ENCODE measurements at regions not wholly inside any gene's neighbourhood (a gene's known extent, or its start where the extent isn't known, plus 50 kb on each side); places are given as distances from the start of the nearest gene placed in this dataset.
A peak's percentile ranks its signal among the peaks of the same experiment; 100 is the strongest.

GRCh38 chr5:158463188-158463587 is 604.2 kb upstream of the CLINT1 start:
- Histone ChIP-seq H3K27me3 (no peaks in the 10 kb centered on the region), H3K36me3 (no peaks in the 10 kb centered on the region), H3K4me1 (no peaks in the 10 kb centered on the region), H3K4me3 (no peak overlapping the region), H3K27ac (no peak overlapping the region), H3K9me3 (no peaks in the 10 kb centered on the region)
- 68 to 76% methylated on average over 1 of the region's 1 CpG for WGBS, 2 donors
- intact Hi-C loops (cut with DNase I) = no loop called here
- no peak for FAIRE-seq
- no peak for DNase-seq
- TF ChIP-seq CTCF (IDR thresholded peaks at IDR 0.05) = no peak
- ATAC-seq = peak in 1 of 4 donors; percentile 29

DNA sequence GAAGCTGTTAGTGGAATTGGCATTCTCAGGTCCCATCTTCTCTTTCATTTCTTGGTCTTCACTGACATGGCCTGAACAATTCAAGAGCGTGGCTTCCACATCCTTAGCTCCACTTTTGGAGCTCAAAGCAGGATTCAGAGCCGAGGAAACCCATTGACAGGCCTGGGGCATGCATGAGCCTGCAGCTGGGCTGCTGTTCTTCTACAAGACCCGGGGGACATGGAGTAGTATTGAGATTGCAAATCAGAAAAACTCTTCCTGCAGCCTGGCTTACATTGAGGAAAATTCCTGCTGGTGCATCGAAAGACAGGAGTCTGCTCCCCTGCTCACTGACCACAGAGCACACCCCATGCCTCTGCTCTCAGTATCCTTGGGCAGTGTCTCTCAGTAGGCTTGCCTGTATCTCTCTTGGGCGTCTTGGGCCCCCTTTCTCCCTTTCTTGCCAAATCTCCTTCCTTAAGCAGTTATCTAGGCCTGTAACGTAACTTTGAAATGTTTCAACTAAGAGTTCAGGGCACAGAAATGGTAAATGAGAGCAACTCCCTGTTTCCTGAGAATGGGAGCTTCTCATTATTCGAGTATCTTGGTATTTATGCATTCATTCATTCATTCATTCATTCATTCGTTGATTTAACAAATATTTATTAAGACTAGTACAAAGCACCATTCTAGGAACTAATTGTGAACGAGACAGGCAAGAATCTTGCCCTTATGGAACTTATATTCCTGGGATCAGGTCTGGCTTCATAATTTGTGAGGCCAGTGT is 603.6 kb upstream of the CLINT1 start:
- no peak overlapping the region for H3K4me3 ChIP-seq
- TF ChIP-seq CTCF (IDR thresholded peaks at IDR 0.05) = no peak
- no peaks in the 10 kb centered on the region for H3K27me3 ChIP-seq
- ATAC-seq = no peak
- no peaks in the 10 kb centered on the region for H3K36me3 ChIP-seq
- no peak for FAIRE-seq
- intact Hi-C loops (cut with DNase I) = no loop called here
- no peaks in the 10 kb centered on the region for H3K9me3 ChIP-seq
- no peak overlapping the region for H3K27ac ChIP-seq
- WGBS, 2 donors = 78 to 81% methylated on average over 9 of the region's 9 CpGs
- DNase-seq = no peak
- H3K4me1 ChIP-seq = no peaks in the 10 kb centered on the region

- no peaks in the 10 kb centered on the region for H3K4me1 ChIP-seq
- no peaks in the 10 kb centered on the region for H3K27me3 ChIP-seq
- ATAC-seq (peak; percentile 46 to 88 (median 70)), FAIRE-seq (no peak), DNase-seq (peak in 3 of 6 donors; percentile 16 to 59 (median 41))
- H3K4me3 ChIP-seq = no peak overlapping the region
- intact Hi-C loops (cut with DNase I) = no loop called here
- no peak overlapping the region for H3K27ac ChIP-seq
- no peaks in the 10 kb centered on the region for H3K9me3 ChIP-seq
- no peaks in the 10 kb centered on the region for H3K36me3 ChIP-seq
- no peak for TF ChIP-seq CTCF (IDR thresholded peaks at IDR 0.05)
- 39 to 45% methylated on average over 4 of the region's 4 CpGs for WGBS, 2 donors
Measured at GRCh38 chr5:158461240-158461854, 602.4 kb upstream of the CLINT1 start.

GRCh38 chr5:158458086-158458485 is 599.1 kb upstream of the CLINT1 start:
- no peak for TF ChIP-seq CTCF (IDR thresholded peaks at IDR 0.05)
- no peak overlapping the region for H3K4me3 ChIP-seq
- no peak for DNase-seq
- H3K36me3 ChIP-seq = no peaks in the 10 kb centered on the region
- no peak for ATAC-seq
- 47 to 52% methylated on average over 2 of the region's 2 CpGs for WGBS, 2 donors
- H3K4me1 ChIP-seq = no peaks in the 10 kb centered on the region
- H3K27ac ChIP-seq = no peak overlapping the region
- intact Hi-C loops (cut with DNase I) = no loop called here
- no peaks in the 10 kb centered on the region for H3K9me3 ChIP-seq
- no peaks in the 10 kb centered on the region for H3K27me3 ChIP-seq
- FAIRE-seq = no peak

DNA sequence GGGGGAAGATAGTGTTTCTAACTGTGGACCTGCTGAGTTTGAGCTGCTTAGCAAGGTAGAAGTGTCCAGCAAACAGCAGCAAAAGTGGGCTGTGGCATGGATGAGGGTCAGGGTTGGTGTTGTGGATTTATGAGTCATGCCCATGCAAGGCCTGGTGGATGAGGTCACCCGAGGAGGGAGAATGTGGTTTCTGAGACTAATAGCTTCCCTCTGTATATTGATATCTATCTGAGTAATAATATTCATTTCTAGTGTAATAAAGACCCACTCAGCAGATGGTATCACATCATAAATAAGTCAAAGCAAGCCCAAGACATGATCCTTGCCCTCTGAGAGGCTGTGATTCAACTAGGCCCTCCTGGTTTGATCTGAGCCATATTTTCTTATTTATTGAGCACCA is 597.8 kb upstream of the CLINT1 start:
- Histone ChIP-seq H3K4me3 (no peak overlapping the region), H3K9me3 (no peaks in the 10 kb centered on the region), H3K27ac (no peak overlapping the region), H3K27me3 (no peaks in the 10 kb centered on the region), H3K36me3 (no peaks in the 10 kb centered on the region), H3K4me1 (no peaks in the 10 kb centered on the region)
- ATAC-seq (peak in 2 of 4 donors; percentile 45 to 47), FAIRE-seq (no peak), DNase-seq (no peak)
- WGBS, 2 donors = 69 to 73% methylated on average over 1 of the region's 1 CpG
- intact Hi-C loops (cut with DNase I) = no loop called here
- TF ChIP-seq CTCF (IDR thresholded peaks at IDR 0.05) = no peak

Data from pancreas (tissue), 10 donors.